Endothelial cell of umbilical vein (primary cell): ENCODE measurements at regions not wholly inside any gene's neighbourhood (a gene's known extent, or its start where the extent isn't known, plus 50 kb on each side); places are given as distances from the start of the nearest gene placed in this dataset.

Source experiments
- BruUV-seq: library from RNA; stranded (reverse); fragments of 400-500 nt; replicated peaks from 2 replicates; lab custom pipeline; 2021; lab: Mats Ljungman, UMichigan
- CTCF ChIA-PET: fragments of 300-600, 350-600 bp; sonication (Branson Sonifier 250); formaldehyde crosslinking; loops from one replicate; lab custom pipeline; 2021; ENCODE audit warnings: antibody characterized with exemption, inconsistent platforms; lab: Charles Lee
- POLR2A ChIA-PET: fragments of 300-600, 350-600 bp; sonication (Branson Sonifier 250); formaldehyde crosslinking; loops from one replicate; lab custom pipeline; 2021; ENCODE audit warnings: antibody characterized with exemption, inconsistent platforms; lab: Charles Lee
- DNase-seq: peaks from one replicate; pipeline ENCODE4 v3.0.0-alpha.2; 2011; ENCODE audit warnings: low read depth, low spot score
- FAIRE-seq: peaks from 2 replicates; lab custom pipeline; 2011; peaks lifted over from hg19 to GRCh38; lab: Jason Lieb, UNC
- H2AFZ ChIP-seq: 2 replicates; pipeline ENCODE4 v1.6.0; 2012; ENCODE audit warnings: low read depth, low read length, control low read depth, inconsistent platforms
- H3K27ac ChIP-seq: 2 replicates; pipeline ENCODE4 v1.5.1; 2011; ENCODE audit warnings: low read depth, mild to moderate bottlenecking, control low read depth, low read length, moderate library complexity; ENCODE audit not compliant: insufficient read depth
- H3K27me3 ChIP-seq, 2 experiments: 2 replicates each; pipeline versions ENCODE4 v1.6.0 to v1.6.1; 2011; ENCODE audit warnings: low read length in 2 of 2, mixed read lengths in 1 of 2; ENCODE audit not compliant: control insufficient read depth in 2 of 2, insufficient read depth in 2 of 2
- H3K36me3 ChIP-seq, 2 experiments: 2 replicates in 1 of 2; 3 replicates in 1 of 2; pipeline ENCODE4 v1.5.1; 2011; ENCODE audit warnings: low read length in 2 of 2, mild to moderate bottlenecking in 1 of 2, moderate library complexity in 1 of 2; ENCODE audit not compliant: control insufficient read depth in 2 of 2, insufficient read depth in 2 of 2; ENCODE audit errors: extremely low read depth in 1 of 2
- H3K4me1 ChIP-seq: 3 replicates; pipeline ENCODE4 v1.5.1; 2011; ENCODE audit warnings: mild to moderate bottlenecking, low read length; ENCODE audit not compliant: control insufficient read depth, insufficient read depth; ENCODE audit errors: extremely low read depth
- H3K4me2 ChIP-seq: 2 replicates; pipeline ENCODE4 v1.6.1; 2011; ENCODE audit warnings: low read length, control low read depth, mixed read lengths; ENCODE audit not compliant: insufficient read depth
- H3K4me3 ChIP-seq, 3 experiments: fragments of 200-600 bp in 1 of 3; sonication (generic), shearing (Covaris generic) in 1 of 3; replicated peaks in 1 of 3; 2 replicates each; pipeline ENCODE4 v1.5.1; 2011 to 2016; ENCODE audit warnings: control low read depth in 3 of 3, low read length in 3 of 3, mild to moderate bottlenecking in 2 of 3, inconsistent platforms in 1 of 3, low read depth in 1 of 3, moderate library complexity in 1 of 3; ENCODE audit not compliant: insufficient read depth in 1 of 3
- H3K79me2 ChIP-seq: 2 replicates; pipeline ENCODE4 v1.6.0; 2012; ENCODE audit warnings: low read length, inconsistent platforms; ENCODE audit not compliant: control insufficient read depth, insufficient read depth
- H3K9ac ChIP-seq: replicated peaks from 2 replicates; pipeline ENCODE3; 2011; ENCODE audit warnings: low read length, control low read depth; ENCODE audit not compliant: insufficient read depth; ENCODE audit errors: extremely low read depth
- H3K9me1 ChIP-seq: replicated peaks from 3 replicates; pipeline ENCODE4 v1.6.0; 2011; ENCODE audit warnings: mild to moderate bottlenecking, low read length; ENCODE audit not compliant: control insufficient read depth, insufficient read depth; ENCODE audit errors: extremely low read depth
- H3K9me3 ChIP-seq: replicated peaks from 2 replicates; pipeline ENCODE4 v1.5.1; 2012; ENCODE audit warnings: low read length, inconsistent platforms; ENCODE audit not compliant: control insufficient read depth, insufficient read depth
- H4K20me1 ChIP-seq: replicated peaks from 2 replicates; pipeline ENCODE3; 2011; ENCODE audit warnings: mild to moderate bottlenecking, low read length; ENCODE audit not compliant: control insufficient read depth, insufficient read depth; ENCODE audit errors: extremely low read depth
- EZH2 ChIP-seq: IDR thresholded peaks from 2 replicates; pipeline ENCODE4 v1.6.1; 2012; ENCODE audit warnings: borderline replicate concordance, low read depth, mild to moderate bottlenecking, moderate library complexity, low read length, inconsistent platforms; ENCODE audit not compliant: severe bottlenecking
- GATA2 ChIP-seq: IDR thresholded peaks from 2 replicates; pipeline ENCODE4 v1.7.0; 2011; ENCODE audit warnings: low read depth, mild to moderate bottlenecking, moderate library complexity, mixed read lengths, low read length; ENCODE audit not compliant: insufficient read length, insufficient read depth
- JUN ChIP-seq: IDR thresholded peaks from 2 replicates; pipeline ENCODE4 v1.6.1; 2011; ENCODE audit warnings: borderline replicate concordance, low read depth; ENCODE audit not compliant: insufficient read length, insufficient read depth
- MYC ChIP-seq: IDR thresholded peaks from one replicate; pipeline ENCODE4 v1.6.1; 2011; ENCODE audit warnings: mild to moderate bottlenecking, low read depth, low read length
- POLR2A ChIP-seq: IDR thresholded peaks from 2 replicates; pipeline ENCODE4 v1.6.1; 2012; ENCODE audit warnings: low read depth, mild to moderate bottlenecking, control low read depth, low read length
- POLR2AphosphoS5 ChIP-seq: IDR thresholded peaks from 2 replicates; pipeline ENCODE4 v1.6.1; 2012; ENCODE audit warnings: low read depth, mild to moderate bottlenecking, control low read depth, low read length, moderate library complexity; ENCODE audit not compliant: insufficient read depth
- dilution Hi-C: fragments of 300-500 bp; cut with MboI; formaldehyde crosslinking; loops from one replicate; pipeline ENCODE4 v1.15.0; 2019; ENCODE audit warnings: low sequenced_read_pairs; ENCODE audit not compliant: extremely low pct_ligation_motif_present
- intact Hi-C: fragments of 100-400 bp; cut with micrococcal nuclease; formaldehyde crosslinking; loops from one replicate; pipeline ENCODE4 v1.10.0; 2022
- TF ChIP-seq, protein P1 (sequence below): IDR thresholded peaks from 2 replicates; pipeline ENCODE4 v1.6.1; 2011; ENCODE audit not compliant: insufficient read depth, insufficient read length
- TF ChIP-seq, protein P2 (sequence below), 2 donors: IDR thresholded peaks; 1 replicate in 1 of 2; 2 replicates in 1 of 2; pipeline ENCODE4 v1.5.1; 2011; ENCODE audit warnings: low read length in 2 of 2, mild to moderate bottlenecking in 2 of 2, moderate library complexity in 2 of 2, control low read depth in 1 of 2, inconsistent platforms in 1 of 2, low read depth in 1 of 2; ENCODE audit not compliant: insufficient read depth in 1 of 2; ENCODE audit errors: extremely low read depth in 1 of 2

DNA sequence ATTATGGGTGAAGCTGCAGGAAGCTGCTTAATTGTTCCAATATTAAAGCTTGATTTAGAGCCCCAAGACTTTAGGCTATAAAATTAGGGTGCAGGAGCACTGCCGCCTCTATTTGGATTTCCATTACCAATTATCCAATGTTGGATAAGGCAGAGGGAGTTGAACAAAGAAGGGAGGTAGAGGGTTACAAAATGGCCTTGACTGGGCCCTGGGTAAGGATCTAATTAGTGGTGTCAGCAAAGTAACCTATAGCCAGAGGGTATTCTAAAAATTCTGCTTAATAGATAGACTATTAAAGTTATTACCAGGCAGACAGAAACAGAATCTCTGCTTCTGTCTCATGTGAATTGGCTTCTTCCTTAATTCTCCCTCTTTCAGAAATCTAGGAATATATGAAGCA lies 50.3 kb upstream of the DPPA4 start:
- BruUV-seq = no TSS peak
- H3K4me1 ChIP-seq = no peaks in the 10 kb centered on the region
- POLR2A ChIA-PET = no interaction called here
- H3K79me2 ChIP-seq = no peaks in the 10 kb centered on the region
- H2AFZ ChIP-seq = no peak overlapping the region
- DNase-seq = no peak
- TF ChIP-seq, protein P1, sequence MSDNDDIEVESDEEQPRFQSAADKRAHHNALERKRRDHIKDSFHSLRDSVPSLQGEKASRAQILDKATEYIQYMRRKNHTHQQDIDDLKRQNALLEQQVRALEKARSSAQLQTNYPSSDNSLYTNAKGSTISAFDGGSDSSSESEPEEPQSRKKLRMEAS = no peak
- TF ChIP-seq POLR2A = no peak
- no peak for TF ChIP-seq GATA2
- TF ChIP-seq JUN = no peak
- no peak for TF ChIP-seq MYC
- TF ChIP-seq, protein P2, sequence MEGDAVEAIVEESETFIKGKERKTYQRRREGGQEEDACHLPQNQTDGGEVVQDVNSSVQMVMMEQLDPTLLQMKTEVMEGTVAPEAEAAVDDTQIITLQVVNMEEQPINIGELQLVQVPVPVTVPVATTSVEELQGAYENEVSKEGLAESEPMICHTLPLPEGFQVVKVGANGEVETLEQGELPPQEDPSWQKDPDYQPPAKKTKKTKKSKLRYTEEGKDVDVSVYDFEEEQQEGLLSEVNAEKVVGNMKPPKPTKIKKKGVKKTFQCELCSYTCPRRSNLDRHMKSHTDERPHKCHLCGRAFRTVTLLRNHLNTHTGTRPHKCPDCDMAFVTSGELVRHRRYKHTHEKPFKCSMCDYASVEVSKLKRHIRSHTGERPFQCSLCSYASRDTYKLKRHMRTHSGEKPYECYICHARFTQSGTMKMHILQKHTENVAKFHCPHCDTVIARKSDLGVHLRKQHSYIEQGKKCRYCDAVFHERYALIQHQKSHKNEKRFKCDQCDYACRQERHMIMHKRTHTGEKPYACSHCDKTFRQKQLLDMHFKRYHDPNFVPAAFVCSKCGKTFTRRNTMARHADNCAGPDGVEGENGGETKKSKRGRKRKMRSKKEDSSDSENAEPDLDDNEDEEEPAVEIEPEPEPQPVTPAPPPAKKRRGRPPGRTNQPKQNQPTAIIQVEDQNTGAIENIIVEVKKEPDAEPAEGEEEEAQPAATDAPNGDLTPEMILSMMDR (IDR thresholded peaks at IDR 0.05; ENCODE audit: extremely low read depth in 1 of 2, insufficient read depth in 1 of 2, low read depth in 1 of 2, low read length in 2 of 2) = no peak
- TF ChIP-seq EZH2 = no peak
- TF ChIP-seq POLR2AphosphoS5 = no peak
- no peak overlapping the region for H3K4me3 ChIP-seq
- H4K20me1 ChIP-seq = no peaks in the 10 kb centered on the region
- no peaks in the 10 kb centered on the region for H3K9me3 ChIP-seq
- intact Hi-C loops = no loop called here
- no peak for FAIRE-seq
- H3K27ac ChIP-seq = no peak overlapping the region
- H3K9me1 ChIP-seq = no peaks in the 10 kb centered on the region
- H3K27me3 ChIP-seq = no peaks in the 10 kb centered on the region
- H3K4me2 ChIP-seq = no peak overlapping the region
- dilution Hi-C loops = no loop called here
- CTCF ChIA-PET = no interaction called here
- H3K9ac ChIP-seq = no peak overlapping the region
- H3K36me3 ChIP-seq = no peaks in the 10 kb centered on the region
